MCF 10A (cell line): ENCODE measurements at regions not wholly inside any gene's neighbourhood (a gene's known extent, or its start where the extent isn't known, plus 50 kb on each side); places are given as distances from the start of the nearest gene placed in this dataset.

Experiments used
- BruUV-seq: library from RNA; stranded (reverse); fragments of 400-500 nt; replicated peaks from 2 replicates; lab custom pipeline; 2021; lab: Mats Ljungman, UMichigan
- CTCF ChIA-PET: fragments of 300-600 bp; sonication (Branson Sonifier 250); formaldehyde crosslinking; extraction: SDS; loops from one replicate; lab custom pipeline; 2021; ENCODE audit warnings: antibody characterized with exemption, inconsistent platforms; lab: Yijun Ruan, JAX
- POLR2A ChIA-PET: fragments of 300-600, 350-650 bp; sonication (Branson Sonifier 250); formaldehyde crosslinking; extraction: SDS; loops from one replicate; lab custom pipeline; 2020; ENCODE audit warnings: antibody characterized with exemption, inconsistent platforms; lab: Yijun Ruan, JAX
- DNase-seq: peaks from one replicate; pipeline ENCODE4 v3.0.0-alpha.2; 2018; ENCODE audit not compliant: unreplicated experiment
- H3K27ac Mint-ChIP-seq: one replicate; pipeline ENCODE4 v1.8.0; 2022; ENCODE audit warnings: mild to moderate bottlenecking, low read depth, mixed read lengths; ENCODE audit not compliant: unreplicated experiment
- H3K27me3 Mint-ChIP-seq: one replicate; pipeline ENCODE4 v1.8.0; 2022; ENCODE audit warnings: mixed read lengths; ENCODE audit not compliant: insufficient read depth, unreplicated experiment
- H3K36me3 Mint-ChIP-seq: one replicate; pipeline ENCODE4 v1.8.0; 2022; ENCODE audit warnings: mild to moderate bottlenecking, moderate library complexity, mixed read lengths; ENCODE audit not compliant: insufficient read depth, unreplicated experiment
- H3K4me1 Mint-ChIP-seq: one replicate; pipeline ENCODE4 v1.8.0; 2022; ENCODE audit warnings: mixed read lengths; ENCODE audit not compliant: insufficient read depth, unreplicated experiment
- H3K4me3 Mint-ChIP-seq: one replicate; pipeline ENCODE4 v1.8.0; 2022; ENCODE audit warnings: mild to moderate bottlenecking, moderate library complexity, mixed read lengths; ENCODE audit not compliant: unreplicated experiment
- H3K9me3 Mint-ChIP-seq: one replicate; pipeline ENCODE4 v1.8.0; 2022; ENCODE audit warnings: mixed read lengths; ENCODE audit not compliant: unreplicated experiment
- intact Hi-C: fragments of 100-400 bp; cut with micrococcal nuclease; formaldehyde crosslinking; loops from 2 replicates; pipeline ENCODE4 v1.14.1; 2022
- TF ChIP-seq, protein P1 (sequence below): fragments of 200-600 bp; IDR thresholded peaks from one replicate; pipeline ENCODE4 v1.8.0; 2022; ENCODE audit warnings: antibody characterized with exemption, mild to moderate bottlenecking; ENCODE audit not compliant: unreplicated experiment

DNA sequence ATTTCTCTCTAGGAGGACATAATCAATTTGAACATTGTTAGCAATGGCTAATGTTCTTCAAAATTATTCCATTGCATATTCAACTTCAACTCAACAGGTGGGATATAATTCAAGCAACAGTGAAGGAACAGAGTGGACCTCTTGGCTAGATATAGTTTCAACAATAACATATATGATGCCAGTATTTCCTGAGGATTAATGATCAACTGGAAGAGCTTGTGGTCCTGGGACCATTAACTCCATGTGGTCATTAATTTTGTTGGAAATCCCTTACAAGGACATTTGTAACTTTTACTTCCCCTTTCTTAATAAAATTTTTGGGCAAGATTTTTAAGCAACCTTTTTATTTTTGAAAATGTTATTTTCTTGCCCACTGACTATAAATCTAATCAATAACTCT is 54.3 kb upstream of the ROBO2 start:
- CTCF ChIA-PET: no interaction called here
- POLR2A ChIA-PET: interaction anchor here (0.7 to 1.7 kb wide), 2 partner anchors 19 to 813 kb away, joined by 3 read pairs; no protein-coding TSS in a partner anchor

DNA sequence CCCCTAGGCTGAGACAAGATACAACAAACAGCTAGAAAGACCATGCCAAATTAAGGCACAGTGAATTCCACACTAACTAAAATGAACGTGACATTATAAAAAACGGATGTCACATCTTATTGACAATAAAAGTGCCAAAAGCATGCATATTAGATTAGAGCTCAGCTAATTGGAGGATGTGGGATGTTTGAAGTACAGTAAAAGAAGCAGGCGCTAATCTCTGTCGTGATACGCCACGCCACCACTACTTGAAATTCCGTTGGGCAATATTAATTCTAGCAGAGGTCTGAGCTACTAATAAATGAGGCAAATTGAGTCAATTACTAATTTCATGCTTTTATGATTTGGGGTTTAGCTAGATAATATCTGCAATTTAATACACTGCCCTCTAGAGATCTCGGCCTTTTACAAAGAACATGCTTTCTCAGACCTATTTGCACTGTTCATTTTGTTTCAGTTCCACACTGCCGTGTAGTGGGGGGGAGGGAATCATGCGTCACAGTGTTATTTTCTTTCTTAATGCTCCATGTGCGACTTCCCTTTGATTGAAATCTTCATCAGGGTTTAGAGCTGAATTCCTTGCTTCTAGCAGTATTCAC is 52.9 kb upstream of the ROBO2 start:
- BruUV-seq: no TSS peak
- no peak for DNase-seq
- intact Hi-C loops: no loop called here
- H3K36me3 Mint-ChIP-seq: peaks cover 7% of the 10 kb centered on the region
- ChIA-PET POLR2A (interaction anchor here (0.6 to 2.1 kb wide), 5 partner anchors 11 to 212 kb away, joined by 3 to 7 read pairs (median 3); no protein-coding TSS in a partner anchor), CTCF (interaction anchor here (0.8 to 1.2 kb wide), 3 partner anchors 13 to 1415 kb away, joined by 3 to 6 read pairs (median 3); no protein-coding TSS in a partner anchor)
- TF ChIP-seq, protein P1, sequence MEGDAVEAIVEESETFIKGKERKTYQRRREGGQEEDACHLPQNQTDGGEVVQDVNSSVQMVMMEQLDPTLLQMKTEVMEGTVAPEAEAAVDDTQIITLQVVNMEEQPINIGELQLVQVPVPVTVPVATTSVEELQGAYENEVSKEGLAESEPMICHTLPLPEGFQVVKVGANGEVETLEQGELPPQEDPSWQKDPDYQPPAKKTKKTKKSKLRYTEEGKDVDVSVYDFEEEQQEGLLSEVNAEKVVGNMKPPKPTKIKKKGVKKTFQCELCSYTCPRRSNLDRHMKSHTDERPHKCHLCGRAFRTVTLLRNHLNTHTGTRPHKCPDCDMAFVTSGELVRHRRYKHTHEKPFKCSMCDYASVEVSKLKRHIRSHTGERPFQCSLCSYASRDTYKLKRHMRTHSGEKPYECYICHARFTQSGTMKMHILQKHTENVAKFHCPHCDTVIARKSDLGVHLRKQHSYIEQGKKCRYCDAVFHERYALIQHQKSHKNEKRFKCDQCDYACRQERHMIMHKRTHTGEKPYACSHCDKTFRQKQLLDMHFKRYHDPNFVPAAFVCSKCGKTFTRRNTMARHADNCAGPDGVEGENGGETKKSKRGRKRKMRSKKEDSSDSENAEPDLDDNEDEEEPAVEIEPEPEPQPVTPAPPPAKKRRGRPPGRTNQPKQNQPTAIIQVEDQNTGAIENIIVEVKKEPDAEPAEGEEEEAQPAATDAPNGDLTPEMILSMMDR: no peak
- H3K4me1 Mint-ChIP-seq: peaks cover 7% of the 10 kb centered on the region
- no peaks in the 10 kb centered on the region for H3K9me3 Mint-ChIP-seq
- no peak overlapping the region for H3K27ac Mint-ChIP-seq
- H3K27me3 Mint-ChIP-seq: peaks cover 55% of the 10 kb centered on the region
- no peak overlapping the region for H3K4me3 Mint-ChIP-seq

More for the DNA sequence above, 54.3 kb upstream of the ROBO2 start:
- intact Hi-C loops: no loop called here
- Mint-ChIP-seq H3K36me3 (no peaks in the 10 kb centered on the region), H3K4me1 (no peaks in the 10 kb centered on the region), H3K27ac (no peak overlapping the region), H3K9me3 (no peaks in the 10 kb centered on the region), H3K4me3 (no peak overlapping the region), H3K27me3 (peaks cover 59% of the 10 kb centered on the region)
- no TSS peak for BruUV-seq
- DNase-seq: no peak
- TF ChIP-seq, protein P1: no peak
